ENCODE measurements at regions not wholly inside any gene's neighbourhood (a gene's known extent, or its start where the extent isn't known, plus 50 kb on each side); places are given as distances from the start of the nearest gene placed in this dataset.

- WGBS (ENCODE audit: missing lambda C conversion rate), result 26% methylated on average over 2 of the region's 2 CpGs
- no peak overlapping the region for H3K27ac ChIP-seq
- CTCF ChIA-PET, result interaction anchor here (0.6 kb wide), 1 partner anchor 29 kb away, joined by 3 read pairs; no protein-coding TSS in a partner anchor
- H3K4me2 ChIP-seq, result no peak overlapping the region
- TF ChIP-seq SMC3 (IDR thresholded peaks at IDR 0.05), result no peak
- no peak for TF ChIP-seq POLR2A (IDR thresholded peaks at IDR 0.05; ENCODE audit: low read length)
- no peak for TF ChIP-seq BHLHE40 (IDR thresholded peaks at IDR 0.05; ENCODE audit: low read depth, low read length)
- TF ChIP-seq SREBF2 (IDR thresholded peaks at IDR 0.05), result no peak
- TF ChIP-seq RARB (CRISPR knock-in tag; IDR thresholded peaks at IDR 0.05), result no peak
- no peak for TF ChIP-seq MYC (IDR thresholded peaks at IDR 0.05; ENCODE audit: borderline replicate concordance, low read length)
- no peak for TF ChIP-seq ZFP36 (IDR thresholded peaks at IDR 0.05; ENCODE audit: borderline replicate concordance, partially characterized antibody)
- TF ChIP-seq RCOR1 (IDR thresholded peaks at IDR 0.05; ENCODE audit: low read depth, low read length), result no peak
- TF ChIP-seq ZC3H11A (IDR thresholded peaks at IDR 0.05), result no peak
- no peak for TF ChIP-seq NPAS2 (CRISPR knock-in tag; IDR thresholded peaks at IDR 0.05; ENCODE audit: borderline replicate concordance)
- TF ChIP-seq EHMT2 (IDR thresholded peaks at IDR 0.05; ENCODE audit: low read depth), result no peak
- no peak for TF ChIP-seq CBX8 (IDR thresholded peaks at IDR 0.05)
- H3K9me3 ChIP-seq, result no peaks in the 10 kb centered on the region
- no peak for DNase-seq (ENCODE audit: low read depth in 1 of 2, low spot score in 1 of 2)
- POLR2A ChIA-PET, result no interaction called here
- no peaks in the 10 kb centered on the region for H3K4me1 ChIP-seq
- no peak for FAIRE-seq
- ATAC-seq, result no peak
- no peak overlapping the region for H3K4me3 ChIP-seq
Observed at GRCh38 chr3:163832547-163832946, 1245.7 kb downstream of the SI start.

GRCh38 chr3:163821841-163822240 lies 1256.5 kb downstream of the SI start:
- WGBS (ENCODE audit: missing lambda C conversion rate), result 20% methylated on average over 1 of the region's 1 CpG
- Histone ChIP-seq H3K9me3 (no peaks in the 10 kb centered on the region), H3K27ac (no peak overlapping the region), H3K4me1 (no peaks in the 10 kb centered on the region), H3K4me3 (no peak overlapping the region), H3K4me2 (no peak overlapping the region)
- no peak for ATAC-seq
- no peak for TF ChIP-seq RCOR1 (IDR thresholded peaks at IDR 0.05; ENCODE audit: low read depth, low read length)
- TF ChIP-seq REST (IDR thresholded peaks at IDR 0.05), result no peak
- TF ChIP-seq EHMT2 (IDR thresholded peaks at IDR 0.05; ENCODE audit: low read depth), result no peak
- TF ChIP-seq USF2 (IDR thresholded peaks at IDR 0.05), result no peak
- no peak for TF ChIP-seq BCL3 (IDR thresholded peaks at IDR 0.05)
- no peak for TF ChIP-seq E2F6 (IDR thresholded peaks at IDR 0.05; ENCODE audit: borderline replicate concordance, low read depth)
- no peak for TF ChIP-seq ZNF302 (CRISPR knock-in tag; IDR thresholded peaks at IDR 0.05)
- no peak for TF ChIP-seq NFE2L2 (conservative IDR thresholded peaks at IDR 0.05; ENCODE audit: low read length)
- TF ChIP-seq SREBF2 (IDR thresholded peaks at IDR 0.05), result no peak
- TF ChIP-seq BHLHE40 (IDR thresholded peaks at IDR 0.05; ENCODE audit: low read depth, low read length), result no peak
- no peak for TF ChIP-seq HOXB13 (CRISPR knock-in tag; IDR thresholded peaks at IDR 0.05; ENCODE audit: low read depth)
- TF ChIP-seq ZC3H11A (IDR thresholded peaks at IDR 0.05), result no peak
- no peak for TF ChIP-seq HES2 (IDR thresholded peaks at IDR 0.05)
- TF ChIP-seq JUNB (IDR thresholded peaks at IDR 0.05), result no peak
- TF ChIP-seq FOXS1 (CRISPR knock-in tag; IDR thresholded peaks at IDR 0.05), result no peak
- no peak for TF ChIP-seq MAFK (IDR thresholded peaks at IDR 0.05; ENCODE audit: partially characterized antibody)
- TF ChIP-seq ATOH8 (CRISPR knock-in tag; IDR thresholded peaks at IDR 0.05; ENCODE audit: low read depth), result no peak
- TF ChIP-seq SMC3 (IDR thresholded peaks at IDR 0.05), result no peak
- CTCF ChIA-PET, result no interaction called here
- FAIRE-seq, result no peak
- no peak for DNase-seq (ENCODE audit: low read depth in 1 of 2, low spot score in 1 of 2)
- POLR2A ChIA-PET, result no interaction called here

Data from A549 (cell line).